EH (cell line): ENCODE measurements at regions not wholly inside any gene's neighbourhood (a gene's known extent, or its start where the extent isn't known, plus 50 kb on each side); places are given as distances from the start of the nearest gene placed in this dataset.
A peak's percentile ranks its signal among the peaks of the same experiment; 100 is the strongest.
"Not testable (repeated sequence)": the region's sequence is repeated elsewhere in the genome, so short reads cannot be mapped to it uniquely, and the experiment has no call there.

Source experiments
- DNase-seq: peaks from one replicate; pipeline ENCODE4 v3.0.0-alpha.2; 2015; ENCODE audit warnings: low read depth

DNA sequence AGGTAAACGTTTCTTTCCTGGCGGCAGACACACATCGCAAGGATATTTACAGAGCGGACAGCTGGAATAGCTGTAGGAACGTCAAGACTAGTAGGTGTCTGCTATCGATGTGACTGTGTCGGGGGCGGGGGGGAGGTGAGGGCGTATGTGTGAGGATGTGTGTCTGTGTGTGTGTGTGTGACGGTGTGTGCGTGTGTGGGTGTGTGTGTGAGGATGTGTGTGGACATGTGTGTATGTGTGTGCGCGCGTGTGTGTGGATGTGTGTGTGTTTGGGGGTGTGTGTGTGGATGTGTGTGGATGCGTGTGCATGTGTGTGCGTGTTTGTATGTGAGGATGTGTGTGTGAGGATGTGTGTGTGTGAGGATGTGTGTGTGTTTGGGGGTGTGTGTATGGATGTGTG lies 55.4 kb downstream of the PNMA6F start:
- DNase-seq: not testable (repeated sequence)

DNA sequence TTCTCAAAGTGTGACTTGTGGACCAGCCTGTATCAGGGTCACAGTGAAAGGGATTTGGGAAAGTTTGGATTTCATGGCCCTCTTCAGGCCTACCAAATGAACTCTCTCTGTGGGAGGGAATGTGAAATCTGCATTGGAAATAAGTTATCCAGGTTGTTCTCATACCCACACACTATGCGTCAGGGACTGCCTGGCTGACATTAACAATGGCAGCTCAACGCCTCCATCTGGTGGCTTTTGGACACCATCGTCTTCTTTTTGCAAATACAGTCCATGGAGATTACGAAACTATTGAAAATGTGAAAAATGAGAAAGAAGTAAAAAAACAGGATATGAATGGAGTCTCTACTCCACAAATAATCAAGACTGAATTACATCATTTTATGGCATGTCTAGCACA lies 61.1 kb downstream of the PNMA6F start:
- not testable (repeated sequence) for DNase-seq

DNA sequence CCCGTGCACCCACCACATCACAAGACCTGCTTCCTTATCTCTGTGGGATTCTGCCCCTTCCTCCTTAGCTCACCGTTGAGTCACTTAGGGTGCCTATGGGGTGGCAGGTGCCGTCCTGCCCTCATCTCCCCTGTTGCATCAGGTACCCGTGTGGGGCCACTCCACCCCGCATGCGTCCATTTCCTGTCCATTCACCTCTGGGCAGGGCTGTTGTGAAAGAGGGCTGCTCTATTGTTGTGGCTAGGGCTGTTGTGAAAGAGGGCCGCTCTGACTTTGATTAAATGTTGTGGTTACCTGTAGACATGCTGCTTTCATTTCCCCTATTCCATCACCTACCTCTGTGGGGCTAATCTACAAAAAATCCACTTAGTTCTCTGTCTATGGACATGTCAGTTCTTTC lies 68.3 kb downstream of the PNMA6F start:
- DNase-seq: not testable (repeated sequence)

DNA sequence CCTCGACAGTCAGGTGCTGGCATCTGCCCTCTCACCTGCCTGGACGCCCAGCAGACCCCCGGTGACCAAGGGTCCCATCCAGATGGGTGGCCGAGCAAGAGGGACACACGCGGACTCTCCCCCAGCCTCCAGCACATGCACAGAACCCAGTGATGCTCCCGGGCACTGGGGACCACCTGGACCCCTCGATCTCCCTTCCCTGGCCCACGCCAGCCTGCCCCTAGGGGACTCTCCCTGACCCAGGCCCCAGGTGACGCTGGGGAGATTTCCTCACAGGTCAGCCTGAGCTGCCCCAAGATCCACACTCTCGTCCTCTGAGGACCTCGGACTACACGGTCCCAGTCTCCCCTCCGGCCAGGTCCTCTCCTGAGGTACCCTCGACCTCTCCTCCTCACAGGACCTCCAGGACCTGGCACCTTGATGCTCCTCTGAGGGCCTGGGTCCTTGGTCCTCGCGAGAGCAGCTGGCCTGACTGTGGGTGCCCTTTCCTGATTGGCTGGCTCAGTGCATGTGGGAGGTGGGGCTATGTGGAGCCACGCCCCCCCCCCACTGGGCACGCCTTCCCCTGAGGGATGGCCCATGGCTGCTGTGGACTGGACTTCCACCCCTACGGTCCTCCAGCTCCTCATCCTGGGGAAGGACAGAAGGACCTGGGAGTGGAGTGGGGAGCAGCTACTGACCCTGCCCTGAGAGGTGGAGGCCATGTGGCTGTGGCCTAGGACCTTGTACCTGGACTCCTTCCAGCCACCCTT lies 69.0 kb downstream of the PNMA6F start:
- DNase-seq: not testable (repeated sequence)

DNA sequence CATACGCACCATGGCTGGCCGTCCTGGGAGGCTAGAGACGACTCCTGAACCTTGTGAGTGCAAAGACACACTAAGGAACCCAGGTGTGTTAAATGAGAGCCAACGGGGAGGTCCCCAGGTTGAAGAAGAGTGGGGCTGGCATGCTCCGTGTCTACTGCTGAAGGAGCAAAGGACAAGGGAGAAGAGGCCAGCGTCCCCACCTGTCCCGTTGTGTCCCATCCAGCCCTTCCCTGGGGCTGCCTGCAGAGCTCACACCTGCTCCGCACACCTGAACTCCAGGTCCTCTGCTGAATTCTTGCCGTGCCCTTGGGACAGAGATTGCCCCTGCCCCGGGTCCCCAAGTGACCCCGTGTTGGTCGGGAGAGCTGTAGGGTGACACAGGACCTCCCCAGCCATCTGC lies 69.6 kb downstream of the PNMA6F start:
- DNase-seq: not testable (repeated sequence)

DNA sequence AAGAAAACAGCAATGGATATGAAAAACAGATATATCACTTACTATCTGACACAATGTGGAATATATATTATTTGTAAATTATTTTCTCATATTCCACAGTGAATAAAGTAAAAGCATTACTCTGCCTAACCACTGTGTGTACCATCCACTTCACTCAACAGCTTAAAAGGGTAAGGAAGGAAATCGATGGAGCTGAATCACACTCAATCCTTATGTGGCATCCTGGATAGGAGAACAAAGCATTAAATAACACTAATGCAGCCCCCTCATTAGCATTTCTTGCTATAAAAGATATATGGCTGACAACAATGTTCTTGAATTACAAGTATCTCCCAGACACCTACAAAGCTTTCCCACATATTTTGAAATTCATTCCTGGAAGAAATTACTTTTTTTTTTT lies 70.8 kb downstream of the PNMA6F start:
- not testable (repeated sequence) for DNase-seq

DNA sequence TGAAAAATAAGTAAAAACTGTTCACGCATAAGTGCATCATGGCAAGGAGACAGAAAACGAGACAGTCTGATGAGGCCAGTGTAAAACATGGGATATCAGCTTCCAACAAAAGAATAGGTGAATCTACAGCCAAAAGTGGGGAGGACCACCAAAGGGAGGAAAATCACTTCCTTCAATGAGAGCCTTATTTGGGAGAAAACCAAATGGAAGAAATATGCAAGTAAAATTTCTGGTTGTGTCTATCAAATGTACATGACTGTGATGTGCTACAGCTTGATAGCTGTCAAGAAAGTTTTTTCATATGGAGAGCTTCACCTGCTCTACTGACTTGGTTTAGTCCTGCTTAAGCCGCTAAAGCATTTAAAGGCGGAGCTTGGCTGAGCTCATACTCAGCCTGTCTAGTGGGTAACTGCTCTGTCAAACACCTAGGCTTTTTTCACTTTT lies 66.2 kb downstream of the MAGEA1 start:
- peak; percentile 2 for DNase-seq

DNA sequence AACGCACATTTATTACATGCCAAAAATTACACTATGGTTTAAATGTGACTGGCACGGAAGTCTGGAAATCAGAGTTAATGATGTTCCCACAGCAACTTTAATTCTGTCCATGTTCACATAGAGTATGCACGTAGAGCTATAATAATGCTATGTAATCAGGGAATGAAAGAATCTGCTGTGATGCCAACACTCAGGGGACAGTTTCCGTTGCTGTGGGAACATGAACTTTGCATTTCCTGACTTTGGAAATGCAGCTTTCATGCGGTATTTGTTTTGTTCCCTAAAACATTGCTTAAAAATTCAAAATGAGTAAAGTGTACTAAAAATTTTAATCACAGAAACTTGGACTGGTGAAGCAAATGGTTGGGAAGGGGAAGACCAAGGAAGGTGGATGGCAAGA lies 65.7 kb downstream of the MAGEA1 start:
- no peak for DNase-seq

DNA sequence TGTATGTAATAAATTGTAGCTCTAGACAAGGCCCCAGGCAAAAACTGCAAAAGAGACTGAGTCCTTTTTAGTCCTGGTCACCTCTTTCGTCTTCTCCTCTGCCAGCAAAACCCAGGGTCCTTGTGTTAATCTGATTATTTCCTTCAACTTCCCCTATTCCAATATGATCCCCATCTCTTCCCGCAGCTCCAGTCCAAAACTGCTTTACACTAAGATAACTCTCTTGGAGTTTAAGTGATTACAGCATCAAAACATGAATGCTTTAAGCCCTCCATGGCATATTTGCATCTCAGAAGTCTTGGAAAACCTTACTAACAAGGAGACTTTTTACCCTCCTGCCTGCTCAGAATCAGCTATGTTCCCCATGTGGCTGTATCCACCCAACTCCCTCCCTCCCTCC lies 59.3 kb downstream of the MAGEA1 start:
- DNase-seq: no peak
